ENCODE measurements at regions not wholly inside any gene's neighbourhood (a gene's known extent, or its start where the extent isn't known, plus 50 kb on each side); places are given as distances from the start of the nearest gene placed in this dataset.
"Not testable (repeated sequence)": the region's sequence is repeated elsewhere in the genome, so short reads cannot be mapped to it uniquely, and the experiment has no call there.

GRCh38 chr4:29051381-29051965, 1668.7 kb upstream of the PCDH7 start:
- no peak for DNase-seq

GRCh38 chr4:29052266-29052665, 1667.9 kb upstream of the PCDH7 start:
- DNase-seq: no peak

- DNase-seq: no peak
Measured at GRCh38 chr4:29058531-29058930, 1661.6 kb upstream of the PCDH7 start.

GRCh38 chr4:29066861-29067260, 1653.3 kb upstream of the PCDH7 start:
- DNase-seq: no peak

GRCh38 chr4:29073571-29073970, 1646.6 kb upstream of the PCDH7 start:
- no peak for DNase-seq

- DNase-seq: no peak
Measured at GRCh38 chr4:29075366-29075765, 1644.8 kb upstream of the PCDH7 start.

- no peak for DNase-seq
Measured at GRCh38 chr4:29079260-29079659, 1640.9 kb upstream of the PCDH7 start.

- DNase-seq: no peak
Measured at GRCh38 chr4:29081234-29081955, 1638.8 kb upstream of the PCDH7 start.

- no peak for DNase-seq
Measured at GRCh38 chr4:29082684-29083083, 1637.5 kb upstream of the PCDH7 start.

GRCh38 chr4:29085748-29086147, 1634.4 kb upstream of the PCDH7 start:
- DNase-seq: no peak

- no peak for DNase-seq
Measured at GRCh38 chr4:29104694-29105093, 1615.5 kb upstream of the PCDH7 start.

- no peak for DNase-seq
Measured at GRCh38 chr4:29113960-29114359, 1606.2 kb upstream of the PCDH7 start.

GRCh38 chr4:29117231-29117722, 1602.9 kb upstream of the PCDH7 start:
- DNase-seq: not testable (repeated sequence)

- DNase-seq: no peak
Measured at GRCh38 chr4:29121586-29121985, 1598.6 kb upstream of the PCDH7 start.

- DNase-seq: no peak
Measured at GRCh38 chr4:29128810-29129209, 1591.4 kb upstream of the PCDH7 start.

- DNase-seq: no peak
Measured at GRCh38 chr4:29131304-29131703, 1588.9 kb upstream of the PCDH7 start.

GRCh38 chr4:29142708-29143107, 1577.5 kb upstream of the PCDH7 start:
- DNase-seq: no peak

GRCh38 chr4:29151584-29151983, 1568.6 kb upstream of the PCDH7 start:
- DNase-seq: no peak

GRCh38 chr4:29153642-29154041, 1566.5 kb upstream of the PCDH7 start:
- no peak for DNase-seq

GRCh38 chr4:29175291-29175690, 1544.9 kb upstream of the PCDH7 start:
- no peak for DNase-seq

GRCh38 chr4:29199025-29199424, 1521.1 kb upstream of the PCDH7 start:
- DNase-seq: no peak

- no peak for DNase-seq
Measured at GRCh38 chr4:29199485-29199884, 1520.7 kb upstream of the PCDH7 start.

- DNase-seq: no peak
Measured at GRCh38 chr4:29213020-29213419, 1507.1 kb upstream of the PCDH7 start.

GRCh38 chr4:29220761-29221160, 1499.4 kb upstream of the PCDH7 start:
- no peak for DNase-seq

- no peak for DNase-seq
Measured at GRCh38 chr4:29224911-29225310, 1495.3 kb upstream of the PCDH7 start.
